Brain microvascular endothelial cell (primary cell): ENCODE measurements at regions not wholly inside any gene's neighbourhood (a gene's known extent, or its start where the extent isn't known, plus 50 kb on each side); places are given as distances from the start of the nearest gene placed in this dataset.

ENCODE experiments used
- DNase-seq: peaks from one replicate; pipeline ENCODE4 v3.0.0-alpha.2; 2020
- H3K27ac ChIP-seq: fragments of 250-450 bp; sonication (Bioruptor Pico); 2 replicates; pipeline ENCODE4 v1.5.1; 2020; ENCODE audit warnings: mild to moderate bottlenecking, moderate library complexity
- H3K27me3 ChIP-seq: fragments of 250-450 bp; sonication (Bioruptor Pico); replicated peaks from 2 replicates; pipeline ENCODE4 v1.5.1; 2020; ENCODE audit warnings: mild to moderate bottlenecking
- H3K36me3 ChIP-seq: fragments of 250-450 bp; sonication (Bioruptor Pico); replicated peaks from 2 replicates; pipeline ENCODE4 v1.5.1; 2020; ENCODE audit warnings: mild to moderate bottlenecking
- H3K4me3 ChIP-seq: 2 replicates; pipeline ENCODE4 v1.5.1; 2011; ENCODE audit warnings: low read depth, mild to moderate bottlenecking, control low read depth, low read length, moderate library complexity
- CTCF ChIP-seq: IDR thresholded peaks from 2 replicates; pipeline ENCODE4 v1.5.1; 2011; ENCODE audit warnings: low read depth, mild to moderate bottlenecking, moderate library complexity, low read length, control low read depth, inconsistent platforms; ENCODE audit errors: missing control alignments
- in situ Hi-C: cut with HindIII; loops from 2 replicates; pipeline ENCODE4 v1.10.0; 2017; ENCODE audit warnings: low sequenced_read_pairs, low pct_ligation_motif_present

- Histone ChIP-seq H3K4me3 (no peak overlapping the region), H3K27me3 (no peaks in the 10 kb centered on the region), H3K27ac (no peak overlapping the region), H3K36me3 (no peaks in the 10 kb centered on the region)
- in situ Hi-C loops: no loop called here
- TF ChIP-seq CTCF: no peak
- no peak for DNase-seq
Measured at GRCh38 chr5:67674159-67674655, 477.6 kb upstream of the CD180 start.

- no peak for TF ChIP-seq CTCF
- DNase-seq: no peak
- H3K27me3 ChIP-seq: no peaks in the 10 kb centered on the region
- H3K36me3 ChIP-seq: no peaks in the 10 kb centered on the region
- in situ Hi-C loops: no loop called here
- H3K4me3 ChIP-seq: no peak overlapping the region
- H3K27ac ChIP-seq: no peak overlapping the region
Measured at GRCh38 chr5:67673618-67674017, 477.0 kb upstream of the CD180 start.

- no peaks in the 10 kb centered on the region for H3K27me3 ChIP-seq
- no peak for TF ChIP-seq CTCF
- in situ Hi-C loops: no loop called here
- no peak for DNase-seq
- no peak overlapping the region for H3K27ac ChIP-seq
- no peak overlapping the region for H3K4me3 ChIP-seq
- no peaks in the 10 kb centered on the region for H3K36me3 ChIP-seq
Measured at GRCh38 chr5:67673180-67673579, 476.6 kb upstream of the CD180 start.

- in situ Hi-C loops: no loop called here
- H3K4me3 ChIP-seq: no peak overlapping the region
- TF ChIP-seq CTCF: no peak
- H3K36me3 ChIP-seq: no peaks in the 10 kb centered on the region
- no peaks in the 10 kb centered on the region for H3K27me3 ChIP-seq
- peak; percentile 33 for DNase-seq
- no peak overlapping the region for H3K27ac ChIP-seq
Measured at GRCh38 chr5:67672636-67673035, 476.0 kb upstream of the CD180 start.

GRCh38 chr5:67669916-67670315 is 473.3 kb upstream of the CD180 start:
- TF ChIP-seq CTCF: no peak

GRCh38 chr5:67660149-67660548 is 463.6 kb upstream of the CD180 start:
- no peak overlapping the region for H3K4me3 ChIP-seq
- no peak overlapping the region for H3K27ac ChIP-seq
- no peak for DNase-seq
- H3K36me3 ChIP-seq: no peaks in the 10 kb centered on the region
- in situ Hi-C loops: no loop called here
- H3K27me3 ChIP-seq: no peaks in the 10 kb centered on the region
- TF ChIP-seq CTCF: no peak

More at GRCh38 chr5:67669916-67670315, 473.3 kb upstream of the CD180 start:
- in situ Hi-C loops: no loop called here
- DNase-seq: no peak
- Histone ChIP-seq H3K27ac (no peak overlapping the region), H3K4me3 (no peak overlapping the region), H3K27me3 (no peaks in the 10 kb centered on the region), H3K36me3 (no peaks in the 10 kb centered on the region)
